ENCODE measurements at regions not wholly inside any gene's neighbourhood (a gene's known extent, or its start where the extent isn't known, plus 50 kb on each side); places are given as distances from the start of the nearest gene placed in this dataset.
"Not testable (repeated sequence)": the region's sequence is repeated elsewhere in the genome, so short reads cannot be mapped to it uniquely, and the experiment has no call there.

GRCh38 chr10:23981520-23982309 lies 227.2 kb upstream of the KIAA1217 start:
- Histone ChIP-seq H3K27ac (ENCODE audit: low read depth, low read length) (no peak overlapping the region), H3K23ac (ENCODE audit: low read length) (no peak overlapping the region), H3K4me2 (ENCODE audit: low read length) (no peak overlapping the region), H4K8ac (ENCODE audit: low read depth, low read length) (no peak overlapping the region), H3K4me3 (ENCODE audit: low read depth, low read length) (no peak overlapping the region), H2AK5ac (ENCODE audit: low read length) (no peak overlapping the region), H3K14ac (ENCODE audit: low read length) (no peak overlapping the region), H3K18ac (ENCODE audit: low read length) (no peak overlapping the region), H3K79me2 (ENCODE audit: control insufficient read depth, insufficient read depth, low read length, poor library complexity) (no peaks in the 10 kb centered on the region), H3K36me3 (ENCODE audit: control insufficient read depth in 1 of 2, insufficient read depth in 2 of 2, low read length in 2 of 2) (no peaks in the 10 kb centered on the region), H3K27me3 (ENCODE audit: insufficient read depth, low read length) (no peaks in the 10 kb centered on the region), H3K4me1 (ENCODE audit: control insufficient read depth in 1 of 2, insufficient read depth in 2 of 2, low read length in 2 of 2) (no peaks in the 10 kb centered on the region), H4K91ac (ENCODE audit: low read depth, low read length) (no peak overlapping the region), H3K9ac (ENCODE audit: low read length) (no peak overlapping the region), H2BK5ac (ENCODE audit: low read depth, low read length, poor library complexity) (no peak overlapping the region), H2AFZ (ENCODE audit: insufficient read depth, low read length, poor library complexity) (no peak overlapping the region), H2BK120ac (ENCODE audit: insufficient read depth, low read length, poor library complexity) (no peak overlapping the region), H3K79me1 (ENCODE audit: low read length) (no peaks in the 10 kb centered on the region), H2BK12ac (ENCODE audit: low read length) (no peak overlapping the region), H3K9me3 (ENCODE audit: insufficient read depth, low read depth, low read length) (no peaks in the 10 kb centered on the region), H4K12ac (ENCODE audit: low read depth, low read length) (no peak overlapping the region), H3K4ac (ENCODE audit: low read depth, low read length) (no peak overlapping the region)
- no CpG with 5 or more reads among the region's 3 CpGs for WGBS (ENCODE audit: extremely low coverage, insufficient coverage, insufficient read length)
- DNase-seq = no peak

- not testable (repeated sequence) for DNase-seq
These were observed 224.5 kb upstream of the KIAA1217 start for GRCh38 chr10:23984405-23984804.

GRCh38 chr10:23988006-23988405 lies 220.9 kb upstream of the KIAA1217 start:
- Histone ChIP-seq H3K23ac (ENCODE audit: low read length) (no peak overlapping the region), H3K79me1 (ENCODE audit: low read length) (no peaks in the 10 kb centered on the region)

More at GRCh38 chr10:23984405-23984804, 224.5 kb upstream of the KIAA1217 start:
- H2BK5ac ChIP-seq (ENCODE audit: low read depth, low read length, poor library complexity); H4K12ac ChIP-seq (ENCODE audit: low read depth, low read length); H3K14ac ChIP-seq (ENCODE audit: low read length); H3K79me2 ChIP-seq (ENCODE audit: control insufficient read depth, insufficient read depth, low read length, poor library complexity); H2BK12ac ChIP-seq (ENCODE audit: low read length); H3K9me3 ChIP-seq (ENCODE audit: insufficient read depth, low read depth, low read length); H3K23ac ChIP-seq (ENCODE audit: low read length); H3K4me3 ChIP-seq (ENCODE audit: low read depth, low read length); H2AFZ ChIP-seq (ENCODE audit: insufficient read depth, low read length, poor library complexity); H3K27me3 ChIP-seq (ENCODE audit: insufficient read depth, low read length); H3K18ac ChIP-seq (ENCODE audit: low read length); H3K4me2 ChIP-seq (ENCODE audit: low read length); H3K4ac ChIP-seq (ENCODE audit: low read depth, low read length); H4K8ac ChIP-seq (ENCODE audit: low read depth, low read length); H3K36me3 ChIP-seq (ENCODE audit: control insufficient read depth in 1 of 2, insufficient read depth in 2 of 2, low read length in 2 of 2); H3K4me1 ChIP-seq (ENCODE audit: control insufficient read depth in 1 of 2, insufficient read depth in 2 of 2, low read length in 2 of 2); H2BK120ac ChIP-seq (ENCODE audit: insufficient read depth, low read length, poor library complexity); H3K79me1 ChIP-seq (ENCODE audit: low read length); H3K9ac ChIP-seq (ENCODE audit: low read length); H3K27ac ChIP-seq (ENCODE audit: low read depth, low read length); H4K91ac ChIP-seq (ENCODE audit: low read depth, low read length); H2AK5ac ChIP-seq (ENCODE audit: low read length): not testable (repeated sequence)
- no CpG with 5 or more reads among the region's 1 CpG for WGBS (ENCODE audit: extremely low coverage, insufficient coverage, insufficient read length)

GRCh38 chr10:23994459-23995046 lies 214.4 kb upstream of the KIAA1217 start:
- Histone ChIP-seq H3K9me3 (ENCODE audit: insufficient read depth, low read depth, low read length) (no peaks in the 10 kb centered on the region), H3K4me1 (ENCODE audit: control insufficient read depth in 1 of 2, insufficient read depth in 2 of 2, low read length in 2 of 2) (no peaks in the 10 kb centered on the region), H2BK12ac (ENCODE audit: low read length) (no peak overlapping the region), H3K27me3 (ENCODE audit: insufficient read depth, low read length) (no peaks in the 10 kb centered on the region), H3K4me3 (ENCODE audit: low read depth, low read length) (no peak overlapping the region), H3K23ac (ENCODE audit: low read length) (no peak overlapping the region), H3K27ac (ENCODE audit: low read depth, low read length) (no peak overlapping the region), H2AFZ (ENCODE audit: insufficient read depth, low read length, poor library complexity) (no peak overlapping the region), H4K91ac (ENCODE audit: low read depth, low read length) (no peak overlapping the region), H4K8ac (ENCODE audit: low read depth, low read length) (no peak overlapping the region), H2BK120ac (ENCODE audit: insufficient read depth, low read length, poor library complexity) (no peak overlapping the region), H2AK5ac (ENCODE audit: low read length) (no peak overlapping the region), H3K36me3 (ENCODE audit: control insufficient read depth in 1 of 2, insufficient read depth in 2 of 2, low read length in 2 of 2) (no peaks in the 10 kb centered on the region), H3K4ac (ENCODE audit: low read depth, low read length) (no peak overlapping the region), H3K18ac (ENCODE audit: low read length) (no peak overlapping the region), H3K14ac (ENCODE audit: low read length) (no peak overlapping the region), H2BK5ac (ENCODE audit: low read depth, low read length, poor library complexity) (no peak overlapping the region), H3K4me2 (ENCODE audit: low read length) (no peak overlapping the region), H3K79me1 (ENCODE audit: low read length) (no peaks in the 10 kb centered on the region), H3K9ac (ENCODE audit: low read length) (peak overlapping the region; percentile 0), H3K79me2 (ENCODE audit: control insufficient read depth, insufficient read depth, low read length, poor library complexity) (no peaks in the 10 kb centered on the region), H4K12ac (ENCODE audit: low read depth, low read length) (no peak overlapping the region)
- DNase-seq = peak; percentile 58 to 87
- no CpG with 5 or more reads among the region's 6 CpGs for WGBS (ENCODE audit: extremely low coverage, insufficient coverage, insufficient read length)

More at GRCh38 chr10:23988006-23988405, 220.9 kb upstream of the KIAA1217 start:
- no peak overlapping the region for H3K14ac ChIP-seq (ENCODE audit: low read length)
- no peak overlapping the region for H3K4me3 ChIP-seq (ENCODE audit: low read depth, low read length)
- H3K79me2 ChIP-seq (ENCODE audit: control insufficient read depth, insufficient read depth, low read length, poor library complexity) = no peaks in the 10 kb centered on the region
- H4K12ac ChIP-seq (ENCODE audit: low read depth, low read length) = no peak overlapping the region
- no peak overlapping the region for H2BK5ac ChIP-seq (ENCODE audit: low read depth, low read length, poor library complexity)
- no peak overlapping the region for H3K27ac ChIP-seq (ENCODE audit: low read depth, low read length)
- H4K8ac ChIP-seq (ENCODE audit: low read depth, low read length) = no peak overlapping the region
- no peak overlapping the region for H3K4me2 ChIP-seq (ENCODE audit: low read length)
- H3K4ac ChIP-seq (ENCODE audit: low read depth, low read length) = no peak overlapping the region
- no CpG with 5 or more reads among the region's 7 CpGs for WGBS (ENCODE audit: extremely low coverage, insufficient coverage, insufficient read length)
- no peak overlapping the region for H3K18ac ChIP-seq (ENCODE audit: low read length)
- DNase-seq = no peak
- H3K36me3 ChIP-seq (ENCODE audit: control insufficient read depth in 1 of 2, insufficient read depth in 2 of 2, low read length in 2 of 2) = no peaks in the 10 kb centered on the region
- H3K9ac ChIP-seq (ENCODE audit: low read length) = no peak overlapping the region
- H3K4me1 ChIP-seq (ENCODE audit: control insufficient read depth in 1 of 2, insufficient read depth in 2 of 2, low read length in 2 of 2) = no peaks in the 10 kb centered on the region
- H2AK5ac ChIP-seq (ENCODE audit: low read length) = no peak overlapping the region
- no peaks in the 10 kb centered on the region for H3K27me3 ChIP-seq (ENCODE audit: insufficient read depth, low read length)
- H2BK12ac ChIP-seq (ENCODE audit: low read length) = no peak overlapping the region
- H2AFZ ChIP-seq (ENCODE audit: insufficient read depth, low read length, poor library complexity) = no peak overlapping the region
- H2BK120ac ChIP-seq (ENCODE audit: insufficient read depth, low read length, poor library complexity) = no peak overlapping the region
- H4K91ac ChIP-seq (ENCODE audit: low read depth, low read length) = no peak overlapping the region
- H3K9me3 ChIP-seq (ENCODE audit: insufficient read depth, low read depth, low read length) = no peaks in the 10 kb centered on the region

All from trophoblast cell (in vitro differentiated cells and primary cell).